HepG2 (cell line): ENCODE measurements at regions not wholly inside any gene's neighbourhood (a gene's known extent, or its start where the extent isn't known, plus 50 kb on each side); places are given as distances from the start of the nearest gene placed in this dataset.

Source experiments
- ATAC-seq: fragments of 200-7000 bp; cut with Tn5 transposase; 3 replicates; pipeline ENCODE4 v1.9.1; 2020; ENCODE audit warnings: mild to moderate bottlenecking, moderate library complexity
- BruUV-seq: library from RNA; stranded (reverse); fragments of 400-500 nt; replicated peaks from 2 replicates; lab custom pipeline; 2021; lab: Mats Ljungman, UMichigan
- CTCF ChIA-PET: fragments of 300-600 bp; formaldehyde crosslinking; extraction: SDS; loops from one replicate; lab custom pipeline; 2021; ENCODE audit warnings: low total read pairs, inconsistent platforms, low intra/inter-chr PET ratio; lab: Yijun Ruan, JAX
- POLR2A ChIA-PET: fragments of 350-600 bp; sonication (Branson Sonifier 250); formaldehyde crosslinking; loops from one replicate; lab custom pipeline; 2020; ENCODE audit warnings: antibody characterized with exemption, inconsistent platforms; lab: Yijun Ruan, JAX
- DNase-seq: peaks from one replicate; pipeline ENCODE4 v3.0.0-alpha.2; 2015; ENCODE audit warnings: low spot score
- FAIRE-seq: peaks from 3 replicates; lab custom pipeline; 2011; peaks lifted over from hg19 to GRCh38; lab: Jason Lieb, UNC
- H2AFZ ChIP-seq: one replicate; pipeline ENCODE4 v1.6.1; 2011; ENCODE audit warnings: low read length, inconsistent platforms
- H3K27ac ChIP-seq: fragments of 300-600 bp; 3 replicates; pipeline ENCODE4 v1.8.0; 2011; ENCODE audit warnings: mixed run types, mild to moderate bottlenecking, mixed read lengths, low read length, inconsistent platforms; ENCODE audit not compliant: insufficient read depth; ENCODE audit errors: extremely low read length
- H3K27me3 ChIP-seq, 2 experiments: fragments of 200-600 bp in 1 of 2; 2 replicates in 1 of 2; 3 replicates in 1 of 2; pipeline versions ENCODE4 v1.6.0 to v1.8.0; 2011; ENCODE audit warnings: low read length in 2 of 2, mild to moderate bottlenecking in 2 of 2, moderate library complexity in 2 of 2, inconsistent platforms in 1 of 2; ENCODE audit not compliant: insufficient read depth in 2 of 2, control insufficient read depth in 1 of 2
- H3K36me3 ChIP-seq, 2 experiments: fragments of 200-600 bp in 1 of 2; replicated peaks in 1 of 2; 2 replicates in 1 of 2; 3 replicates in 1 of 2; pipeline versions ENCODE4 v1.5.1 to v1.8.0; 2011; ENCODE audit warnings: low read length in 2 of 2, inconsistent platforms in 1 of 2; ENCODE audit not compliant: insufficient read depth in 2 of 2, control insufficient read depth in 1 of 2
- H3K4me1 ChIP-seq: 2 replicates; pipeline ENCODE4 v1.5.1; 2012; ENCODE audit warnings: low read length, inconsistent platforms; ENCODE audit not compliant: insufficient read depth
- H3K4me2 ChIP-seq: 2 replicates; pipeline ENCODE4 v1.6.0; 2011; ENCODE audit warnings: low read depth, low read length, inconsistent platforms
- H3K4me3 ChIP-seq, 3 experiments: fragments of 200-600 bp in 1 of 3; sonication (generic), shearing (Covaris generic) in 1 of 3; replicated peaks in 1 of 3; 2 replicates each; pipeline ENCODE4 v1.5.1; 2011 to 2016; ENCODE audit warnings: low read length in 3 of 3, inconsistent platforms in 2 of 3, low read depth in 2 of 3, mild to moderate bottlenecking in 2 of 3, control low read depth in 1 of 3, mixed read lengths in 1 of 3; ENCODE audit not compliant: insufficient read depth in 1 of 3
- H3K79me2 ChIP-seq: one replicate; pipeline ENCODE4 v1.6.1; 2011; ENCODE audit warnings: low read length, inconsistent platforms; ENCODE audit not compliant: insufficient read depth
- H3K9ac ChIP-seq: 2 replicates; pipeline ENCODE4 v1.6.0; 2011; ENCODE audit warnings: mild to moderate bottlenecking, low read depth, low read length, inconsistent platforms; ENCODE audit not compliant: insufficient read depth
- H3K9me3 ChIP-seq: 2 replicates; pipeline ENCODE4 v1.5.1; 2012; ENCODE audit warnings: mild to moderate bottlenecking, low read length
- H4K20me1 ChIP-seq: 2 replicates; pipeline ENCODE4 v1.6.0; 2011; ENCODE audit warnings: inconsistent platforms, mild to moderate bottlenecking, low read length, moderate library complexity; ENCODE audit not compliant: insufficient read depth
- DRAP1 ChIP-seq: IDR thresholded peaks from 2 replicates; pipeline ENCODE4 v1.6.1; 2016; ENCODE audit warnings: missing genetic modification reagents, missing compliant biosample characterization
- ELK4 ChIP-seq: sonication (generic); formaldehyde crosslinking; IDR thresholded peaks from 2 replicates; pipeline ENCODE4 v1.9.0; 2021; ENCODE audit warnings: missing genetic modification reagents, borderline replicate concordance
- HNRNPH1 ChIP-seq: fragments of 200-400 bp; formaldehyde crosslinking; optimal IDR thresholded peaks from 2 replicates; pipeline ENCODE3; 2017; ENCODE audit warnings: mild to moderate bottlenecking, low read depth, low read length
- MEF2D ChIP-seq: sonication (generic); formaldehyde crosslinking; IDR thresholded peaks from 2 replicates; pipeline ENCODE4 v1.5.1; 2020; ENCODE audit warnings: mild to moderate bottlenecking, missing genetic modification reagents
- MTA3 ChIP-seq: sonication (generic); formaldehyde crosslinking; IDR thresholded peaks from 2 replicates; pipeline ENCODE4 v1.4.0; 2020; ENCODE audit warnings: missing genetic modification reagents
- MZF1 ChIP-seq: sonication (generic); formaldehyde crosslinking; IDR thresholded peaks from 2 replicates; pipeline ENCODE4 v1.8.1; 2023; ENCODE audit warnings: mild to moderate bottlenecking, missing genetic modification reagents, borderline replicate concordance
- NCOA5 ChIP-seq: sonication (generic); formaldehyde crosslinking; IDR thresholded peaks from 2 replicates; pipeline ENCODE4 v1.4.0; 2020; ENCODE audit warnings: missing genetic modification reagents
- RBM39 ChIP-seq: fragments of 200-400 bp; formaldehyde crosslinking; IDR thresholded peaks from one replicate; pipeline ENCODE4 v1.6.1; 2018; ENCODE audit warnings: antibody characterized with exemption, mild to moderate bottlenecking, low read depth, low read length; ENCODE audit not compliant: poor library complexity, severe bottlenecking
- TEF ChIP-seq: sonication (generic); formaldehyde crosslinking; IDR thresholded peaks from 2 replicates; pipeline ENCODE4 v1.5.0; 2020; ENCODE audit warnings: missing genetic modification reagents
- ZBTB26 ChIP-seq: IDR thresholded peaks from 2 replicates; pipeline ENCODE4 v1.6.1; 2016; ENCODE audit warnings: missing compliant biosample characterization, missing genetic modification reagents, borderline replicate concordance
- ZNF143 ChIP-seq: sonication (generic); formaldehyde crosslinking; IDR thresholded peaks from 2 replicates; pipeline ENCODE4 v1.4.0; 2020; ENCODE audit warnings: missing genetic modification reagents
- ZNF263 ChIP-seq: sonication (generic); formaldehyde crosslinking; IDR thresholded peaks from 2 replicates; pipeline ENCODE4 v1.4.0; 2020; ENCODE audit warnings: missing genetic modification reagents
- ZNF382 ChIP-seq: sonication (generic); formaldehyde crosslinking; IDR thresholded peaks from 2 replicates; pipeline ENCODE4 v1.5.0; 2020; ENCODE audit warnings: missing genetic modification reagents, mild to moderate bottlenecking, borderline replicate concordance
- ZNF567 ChIP-seq: sonication (generic); formaldehyde crosslinking; IDR thresholded peaks from 2 replicates; pipeline ENCODE4 v1.8.1; 2023; ENCODE audit warnings: mild to moderate bottlenecking, missing genetic modification reagents, borderline replicate concordance
- ZNF660 ChIP-seq: sonication (generic); formaldehyde crosslinking; IDR thresholded peaks from 2 replicates; pipeline ENCODE4 v1.5.1; 2020; ENCODE audit warnings: mild to moderate bottlenecking, low read depth, missing genetic modification reagents, borderline replicate concordance
- ZSCAN29 ChIP-seq: sonication (generic); formaldehyde crosslinking; conservative IDR thresholded peaks from 2 replicates; pipeline ENCODE4 v1.4.0; 2020; ENCODE audit warnings: mild to moderate bottlenecking, missing genetic modification reagents
- WGBS: methylation state at CpG from one replicate; pipeline ENCODE4 v1.1.6; 2017; ENCODE audit warnings: low lambda C conversion rate; 5-methylcytosine and 5-hydroxymethylcytosine counted together
- in situ Hi-C: cut with HindIII; loops from 2 replicates; pipeline ENCODE4 v1.10.0; 2017; ENCODE audit warnings: low pct_unique_long_range_greater_than_20kb; ENCODE audit not compliant: extremely low pct_ligation_motif_present
- intact Hi-C: fragments of 100-400 bp; cut with micrococcal nuclease; formaldehyde crosslinking; loops from one replicate; pipeline ENCODE4 v1.10.0; 2022; ENCODE audit not compliant: unreplicated experiment

GRCh38 chr4:174434455-174434854 is 87.8 kb downstream of the HPGD start:
- ChIA-PET CTCF (no interaction called here), POLR2A (no interaction called here)
- intact Hi-C loops, result no loop called here
- no TSS peak for BruUV-seq
- no peak overlapping the region for H3K4me3 ChIP-seq
- ATAC-seq, result no peak
- H3K79me2 ChIP-seq, result no peaks in the 10 kb centered on the region
- no peaks in the 10 kb centered on the region for H4K20me1 ChIP-seq
- H3K9ac ChIP-seq, result no peak overlapping the region
- no peaks in the 10 kb centered on the region for H3K4me1 ChIP-seq
- H3K27me3 ChIP-seq, result no peaks in the 10 kb centered on the region
- H2AFZ ChIP-seq, result no peak overlapping the region
- in situ Hi-C loops, result no loop called here
- H3K27ac ChIP-seq, result no peak overlapping the region
- no peak for TF ChIP-seq HNRNPH1
- TF ChIP-seq, all 625 proteins: peak for 0
- Histone ChIP-seq H3K36me3 (no peaks in the 10 kb centered on the region), H3K9me3 (no peaks in the 10 kb centered on the region; the same call in 1 of the 2 replicates), H3K4me2 (no peak overlapping the region)
- DNase-seq (no peak), FAIRE-seq (no peak)
- WGBS, result 6% methylated on average over 4 of the region's 4 CpGs

GRCh38 chr4:174430576-174430975 is 91.7 kb downstream of the HPGD start:
- H2AFZ ChIP-seq, result no peak overlapping the region
- TF ChIP-seq TEF (CRISPR knock-in tag) (no peak), ZNF263 (no peak), ZNF382 (no peak), DRAP1 (no peak), MTA3 (no peak), ZNF143 (no peak), ZNF567 (no peak), MEF2D (CRISPR knock-in tag) (no peak), ZBTB26 (CRISPR knock-in tag) (no peak), NCOA5 (CRISPR knock-in tag) (no peak), ZSCAN29 (no peak), ZNF660 (CRISPR knock-in tag) (no peak), MZF1 (CRISPR knock-in tag) (no peak), RBM39 (no peak), ELK4 (CRISPR knock-in tag) (no peak)

More at GRCh38 chr4:174430576-174430975, 91.7 kb downstream of the HPGD start:
- in situ Hi-C loops, result no loop called here
- no peaks in the 10 kb centered on the region for H4K20me1 ChIP-seq
- H3K9ac ChIP-seq, result no peak overlapping the region
- no peaks in the 10 kb centered on the region for H3K4me1 ChIP-seq
- H3K79me2 ChIP-seq, result no peaks in the 10 kb centered on the region
- ChIA-PET CTCF (no interaction called here), POLR2A (no interaction called here)
- no TSS peak for BruUV-seq
- DNase-seq, result no peak
- intact Hi-C loops, result no loop called here
- no peak for FAIRE-seq
- ATAC-seq, result no peak
- H3K27me3 ChIP-seq, result no peaks in the 10 kb centered on the region
- H3K4me3 ChIP-seq, result no peak overlapping the region
- no peaks in the 10 kb centered on the region; the same call in 1 of the 2 replicates for H3K9me3 ChIP-seq
- H3K36me3 ChIP-seq, result no peaks in the 10 kb centered on the region
- no peak overlapping the region for H3K4me2 ChIP-seq
- H3K27ac ChIP-seq, result no peak overlapping the region
- WGBS, result 11% methylated on average over 4 of the region's 4 CpGs
